ENCODE measurements at regions not wholly inside any gene's neighbourhood (a gene's known extent, or its start where the extent isn't known, plus 50 kb on each side); places are given as distances from the start of the nearest gene placed in this dataset.
A peak's percentile ranks its signal among the peaks of the same experiment; 100 is the strongest.

GRCh38 chr11:97574976-97575665 lies 1185.3 kb downstream of the JRKL start:
- RAD21 ChIA-PET (ENCODE audit: unreplicated experiment) = no interaction called here
- Histone ChIP-seq H3K27ac (ENCODE audit: control insufficient read depth, insufficient read depth) (no peak overlapping the region), H3K79me2 (ENCODE audit: control insufficient read depth, insufficient read depth, low read length) (no peaks in the 10 kb centered on the region), H3K9ac (ENCODE audit: control insufficient read depth, insufficient read depth, low read length) (no peak overlapping the region), H3K4me3 (no peak overlapping the region), H3K27me3 (replicated peaks in 1 of 2; ENCODE audit: control insufficient read depth in 2 of 2, insufficient read depth in 2 of 2, low read length in 1 of 2) (no peaks in the 10 kb centered on the region), H3K4me2 (ENCODE audit: control insufficient read depth, insufficient read depth) (no peak overlapping the region), H3K9me3 (replicated peaks; ENCODE audit: control insufficient read depth, insufficient read depth, low read length) (no peaks in the 10 kb centered on the region), H4K20me1 (ENCODE audit: control insufficient read depth, insufficient read depth) (no peaks in the 10 kb centered on the region), H2AFZ (ENCODE audit: control insufficient read depth, low read depth, low read length) (no peak overlapping the region), H3K4me1 (ENCODE audit: control insufficient read depth, insufficient read depth, low read length) (no peaks in the 10 kb centered on the region), H3K36me3 (ENCODE audit: control insufficient read depth in 2 of 2, insufficient read depth in 2 of 2, low read length in 1 of 2) (no peaks in the 10 kb centered on the region)
- DNase-seq (ENCODE audit: low read depth, low spot score) (no peak), ATAC-seq (peak; percentile 53), FAIRE-seq (no peak)
- in situ Hi-C loops (cut with MboI) = no loop called here
- CTCF ChIA-PET = interaction anchor here (0.6 kb wide), 1 partner anchor 434 kb away, joined by 3 read pairs; no protein-coding TSS in a partner anchor
- POLR2A ChIA-PET = no interaction called here
- no peak for TF ChIP-seq KDM1A (IDR thresholded peaks at IDR 0.05; ENCODE audit: borderline replicate concordance)
- peak; percentile 21; the same call in 1 of the 2 replicates for TF ChIP-seq RUNX3 (IDR thresholded peaks at IDR 0.05; ENCODE audit: low read length)
- intact Hi-C loops (cut with micrococcal nuclease; ENCODE audit: unreplicated experiment) = no loop called here
- 21% methylated on average over 3 of the region's 3 CpGs for WGBS (ENCODE audit: insufficient coverage, insufficient replicate concordance, low lambda C conversion rate, missing lambda C conversion rate)
- SMC1A ChIA-PET (ENCODE audit: uncharacterized antibody, unreplicated experiment) = no interaction called here
- no TSS peak for BruUV-seq (replicated peaks)

DNA sequence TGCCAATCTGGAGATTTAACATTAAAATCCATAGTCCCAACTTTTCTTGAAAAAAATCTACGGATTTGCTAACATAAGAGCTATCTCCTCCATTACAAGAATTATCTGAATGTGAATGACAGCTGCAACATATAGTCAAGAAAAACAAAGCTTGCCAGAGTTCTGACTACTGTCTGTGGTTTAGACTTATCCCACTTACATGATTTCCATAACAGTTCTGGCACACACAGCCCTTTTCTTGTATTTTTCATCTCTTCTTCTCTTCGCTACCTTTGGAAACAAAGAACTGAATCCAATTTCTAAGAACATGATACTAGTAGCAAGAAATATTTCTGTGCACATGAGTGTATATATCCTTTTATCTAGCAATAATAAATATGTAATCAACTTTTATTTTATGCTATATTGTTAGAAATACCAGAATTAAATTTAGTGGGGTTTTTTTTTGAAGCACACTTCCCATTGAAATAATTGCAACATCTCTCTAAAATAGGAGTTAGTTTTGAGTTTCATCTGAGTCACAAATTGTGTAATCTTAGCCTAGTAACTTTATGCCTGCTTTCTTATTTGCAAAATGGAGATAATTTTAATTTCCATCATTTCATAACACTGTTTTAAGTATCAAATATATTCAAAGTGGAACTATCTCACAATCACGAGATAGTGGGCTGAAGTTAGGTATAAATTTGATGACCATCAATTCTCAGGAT lies 1217.6 kb downstream of the JRKL start:
- intact Hi-C loops (cut with micrococcal nuclease; ENCODE audit: unreplicated experiment) (no loop called here), in situ Hi-C loops (cut with MboI) (loop anchor here (25.0 kb wide), 1 partner anchor 1405 kb away; the partner anchor contains the start of gene CNTN5)
- ATAC-seq (no peak), FAIRE-seq (no peak), DNase-seq (ENCODE audit: low read depth, low spot score) (no peak)
- no peak overlapping the region for H2AFZ ChIP-seq (ENCODE audit: control insufficient read depth, low read depth, low read length)
- no peak overlapping the region for H3K4me3 ChIP-seq
- H3K4me1 ChIP-seq (ENCODE audit: control insufficient read depth, insufficient read depth, low read length) = no peaks in the 10 kb centered on the region
- H4K20me1 ChIP-seq (ENCODE audit: control insufficient read depth, insufficient read depth) = no peaks in the 10 kb centered on the region
- WGBS (ENCODE audit: insufficient coverage, insufficient replicate concordance, low lambda C conversion rate, missing lambda C conversion rate) = 17% methylated on average over 3 of the region's 3 CpGs
- SMC1A ChIA-PET (ENCODE audit: uncharacterized antibody, unreplicated experiment) = no interaction called here
- RAD21 ChIA-PET (ENCODE audit: unreplicated experiment) = no interaction called here
- no peak overlapping the region for H3K4me2 ChIP-seq (ENCODE audit: control insufficient read depth, insufficient read depth)
- no peaks in the 10 kb centered on the region for H3K36me3 ChIP-seq (ENCODE audit: control insufficient read depth in 2 of 2, insufficient read depth in 2 of 2, low read length in 1 of 2)
- no peaks in the 10 kb centered on the region for H3K9me3 ChIP-seq (replicated peaks; ENCODE audit: control insufficient read depth, insufficient read depth, low read length)
- BruUV-seq (replicated peaks) = no TSS peak
- no peak overlapping the region for H3K9ac ChIP-seq (ENCODE audit: control insufficient read depth, insufficient read depth, low read length)
- no peaks in the 10 kb centered on the region; a peak in 1 of 4 replicates for H3K27me3 ChIP-seq (replicated peaks in 1 of 2; ENCODE audit: control insufficient read depth in 2 of 2, insufficient read depth in 2 of 2, low read length in 1 of 2)
- CTCF ChIA-PET = no interaction called here
- TF ChIP-seq GATAD2B (conservative IDR thresholded peaks at IDR 0.05; ENCODE audit: low read depth) (no peak), NR2C2 (IDR thresholded peaks at IDR 0.05; ENCODE audit: borderline replicate concordance, control insufficient read depth, insufficient read length, low read depth) (no peak), MEF2A (IDR thresholded peaks at IDR 0.05; ENCODE audit: insufficient read depth, low read depth, low read length) (no peak), PAX8 (IDR thresholded peaks at IDR 0.05) (no peak), NR2C1 (IDR thresholded peaks at IDR 0.05) (no peak), SIX5 (IDR thresholded peaks at IDR 0.05; ENCODE audit: low read depth, low read length, severe bottlenecking) (no peak)
- TF ChIP-seq, protein P1, sequence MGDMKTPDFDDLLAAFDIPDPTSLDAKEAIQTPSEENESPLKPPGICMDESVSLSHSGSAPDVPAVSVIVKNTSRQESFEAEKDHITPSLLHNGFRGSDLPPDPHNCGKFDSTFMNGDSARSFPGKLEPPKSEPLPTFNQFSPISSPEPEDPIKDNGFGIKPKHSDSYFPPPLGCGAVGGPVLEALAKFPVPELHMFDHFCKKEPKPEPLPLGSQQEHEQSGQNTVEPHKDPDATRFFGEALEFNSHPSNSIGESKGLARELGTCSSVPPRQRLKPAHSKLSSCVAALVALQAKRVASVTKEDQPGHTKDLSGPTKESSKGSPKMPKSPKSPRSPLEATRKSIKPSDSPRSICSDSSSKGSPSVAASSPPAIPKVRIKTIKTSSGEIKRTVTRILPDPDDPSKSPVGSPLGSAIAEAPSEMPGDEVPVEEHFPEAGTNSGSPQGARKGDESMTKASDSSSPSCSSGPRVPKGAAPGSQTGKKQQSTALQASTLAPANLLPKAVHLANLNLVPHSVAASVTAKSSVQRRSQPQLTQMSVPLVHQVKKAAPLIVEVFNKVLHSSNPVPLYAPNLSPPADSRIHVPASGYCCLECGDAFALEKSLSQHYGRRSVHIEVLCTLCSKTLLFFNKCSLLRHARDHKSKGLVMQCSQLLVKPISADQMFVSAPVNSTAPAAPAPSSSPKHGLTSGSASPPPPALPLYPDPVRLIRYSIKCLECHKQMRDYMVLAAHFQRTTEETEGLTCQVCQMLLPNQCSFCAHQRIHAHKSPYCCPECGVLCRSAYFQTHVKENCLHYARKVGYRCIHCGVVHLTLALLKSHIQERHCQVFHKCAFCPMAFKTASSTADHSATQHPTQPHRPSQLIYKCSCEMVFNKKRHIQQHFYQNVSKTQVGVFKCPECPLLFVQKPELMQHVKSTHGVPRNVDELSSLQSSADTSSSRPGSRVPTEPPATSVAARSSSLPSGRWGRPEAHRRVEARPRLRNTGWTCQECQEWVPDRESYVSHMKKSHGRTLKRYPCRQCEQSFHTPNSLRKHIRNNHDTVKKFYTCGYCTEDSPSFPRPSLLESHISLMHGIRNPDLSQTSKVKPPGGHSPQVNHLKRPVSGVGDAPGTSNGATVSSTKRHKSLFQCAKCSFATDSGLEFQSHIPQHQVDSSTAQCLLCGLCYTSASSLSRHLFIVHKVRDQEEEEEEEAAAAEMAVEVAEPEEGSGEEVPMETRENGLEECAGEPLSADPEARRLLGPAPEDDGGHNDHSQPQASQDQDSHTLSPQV (IDR thresholded peaks at IDR 0.05) = no peak
- no peaks in the 10 kb centered on the region for H3K79me2 ChIP-seq (ENCODE audit: control insufficient read depth, insufficient read depth, low read length)
- POLR2A ChIA-PET = no interaction called here
- H3K27ac ChIP-seq (ENCODE audit: control insufficient read depth, insufficient read depth) = no peak overlapping the region

All from GM12878 (cell line).